GM18858 (cell line): ENCODE measurements at regions not wholly inside any gene's neighbourhood (a gene's known extent, or its start where the extent isn't known, plus 50 kb on each side); places are given as distances from the start of the nearest gene placed in this dataset.

Experiments used
- ATAC-seq: cut with Tn5 transposase; IDR thresholded peaks from one replicate; pipeline ENCODE4 v1.9.1; 2021; ENCODE audit not compliant: unreplicated experiment

- ATAC-seq: no peak
Measured at GRCh38 chr3:159216311-159216710, 414.5 kb downstream of the MFSD1 start.

DNA sequence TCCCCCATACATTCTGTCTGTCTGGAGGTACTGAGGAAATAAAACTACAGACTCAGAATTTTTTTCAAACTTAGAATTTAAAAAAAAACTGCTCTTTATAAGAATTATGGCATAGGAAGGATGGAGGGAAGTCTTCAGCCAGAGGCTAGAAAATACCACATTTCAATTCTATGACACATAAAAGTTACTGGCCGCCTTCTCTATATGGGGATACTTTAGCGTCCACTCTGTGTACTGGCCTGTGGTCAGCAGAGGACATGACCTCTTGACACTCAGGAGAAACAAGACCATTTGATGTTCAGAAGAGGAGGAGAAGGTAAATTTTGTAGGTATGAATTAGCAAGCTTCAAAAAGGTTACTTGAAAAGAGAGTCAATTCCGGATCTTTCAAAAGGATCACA lies 417.4 kb downstream of the MFSD1 start:
- no peak for ATAC-seq

DNA sequence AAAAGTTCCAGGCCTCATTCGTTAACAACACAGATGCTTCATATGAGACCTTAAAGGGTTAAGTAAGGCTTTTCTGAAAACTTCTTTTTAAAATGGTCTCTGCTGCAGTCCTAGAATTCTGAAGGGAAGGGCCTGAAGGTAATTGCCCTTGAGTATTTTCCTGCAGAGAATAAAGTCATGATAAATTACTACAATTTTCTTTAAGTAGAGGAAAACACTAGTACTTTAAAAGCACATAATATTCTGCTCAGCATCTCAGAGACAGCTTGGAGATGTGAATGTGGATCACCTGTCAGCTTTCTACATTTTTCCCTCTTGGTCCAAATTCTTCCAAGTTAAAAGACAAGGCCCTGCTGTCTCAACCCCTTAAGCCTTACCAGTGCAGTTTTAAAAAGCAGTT lies 419.5 kb downstream of the MFSD1 start:
- ATAC-seq: no peak

DNA sequence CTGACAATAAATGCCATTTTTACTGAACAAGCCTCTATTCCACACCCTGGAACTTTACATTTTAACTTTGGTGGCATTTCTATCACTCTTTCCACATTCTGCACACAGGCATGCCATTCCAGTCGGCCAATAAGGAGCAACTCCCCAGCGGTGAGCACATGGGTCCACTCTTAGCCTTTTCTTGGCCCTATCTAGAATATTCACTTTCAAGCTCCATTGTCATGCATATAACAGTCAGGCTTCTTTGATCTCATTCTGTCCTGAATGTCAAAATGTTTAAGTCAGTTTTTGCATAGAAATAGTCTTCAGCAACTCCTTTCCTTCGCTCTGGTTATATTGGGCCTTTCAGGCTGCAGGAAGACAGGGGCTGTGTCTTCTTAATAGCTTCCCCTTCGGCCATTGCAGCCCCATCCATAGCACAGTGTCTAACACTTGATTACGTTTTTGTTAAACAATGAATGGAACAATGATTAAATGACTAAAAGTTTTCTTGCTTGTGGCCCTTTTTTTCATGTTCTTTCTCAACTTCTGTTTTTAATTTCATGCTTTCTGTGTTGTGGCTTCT lies 427.3 kb downstream of the MFSD1 start:
- no peak for ATAC-seq

GRCh38 chr3:159232966-159233365 lies 431.1 kb downstream of the MFSD1 start:
- ATAC-seq: no peak

DNA sequence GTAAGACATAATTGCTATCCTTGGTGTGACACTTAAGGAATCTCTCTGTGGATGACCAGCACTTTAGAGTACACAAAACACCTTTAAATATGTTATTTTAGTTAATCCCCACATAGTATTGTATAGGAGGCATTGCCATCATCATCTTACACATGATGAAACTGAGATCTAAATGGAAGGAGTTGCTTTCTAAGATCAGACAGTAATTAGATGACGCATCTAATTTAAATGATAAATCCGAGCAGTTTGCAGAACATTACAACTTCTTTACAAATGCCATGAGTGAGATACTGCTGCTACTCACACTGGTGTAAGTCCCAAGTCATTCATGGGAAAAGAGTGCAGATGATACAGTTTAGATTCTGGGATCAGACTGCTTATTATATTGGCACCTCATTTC lies 431.9 kb downstream of the MFSD1 start:
- no peak for ATAC-seq

- ATAC-seq: no peak
Measured at GRCh38 chr3:159234306-159234705, 432.5 kb downstream of the MFSD1 start.

- ATAC-seq: no peak
Measured at GRCh38 chr3:159236321-159236720, 434.5 kb downstream of the MFSD1 start.

DNA sequence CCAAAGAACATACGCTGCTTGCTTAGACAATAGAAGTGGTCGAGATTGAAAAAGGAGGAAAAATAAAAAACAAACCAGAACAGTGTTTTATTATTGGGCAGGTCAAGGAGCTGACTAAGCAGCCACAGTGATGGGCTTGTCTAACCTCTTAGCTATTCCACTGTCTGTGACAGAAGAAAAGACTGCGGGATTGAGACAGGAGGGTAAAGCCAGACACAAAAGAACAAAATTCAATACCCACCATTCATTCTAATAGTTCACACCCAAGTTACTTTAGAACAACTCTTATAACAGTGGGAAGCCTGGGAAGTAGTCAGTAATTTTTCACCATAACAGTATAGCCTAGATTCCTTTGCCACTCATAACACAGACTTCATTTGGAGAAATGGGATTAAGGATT lies 435.4 kb downstream of the MFSD1 start:
- ATAC-seq: no peak

DNA sequence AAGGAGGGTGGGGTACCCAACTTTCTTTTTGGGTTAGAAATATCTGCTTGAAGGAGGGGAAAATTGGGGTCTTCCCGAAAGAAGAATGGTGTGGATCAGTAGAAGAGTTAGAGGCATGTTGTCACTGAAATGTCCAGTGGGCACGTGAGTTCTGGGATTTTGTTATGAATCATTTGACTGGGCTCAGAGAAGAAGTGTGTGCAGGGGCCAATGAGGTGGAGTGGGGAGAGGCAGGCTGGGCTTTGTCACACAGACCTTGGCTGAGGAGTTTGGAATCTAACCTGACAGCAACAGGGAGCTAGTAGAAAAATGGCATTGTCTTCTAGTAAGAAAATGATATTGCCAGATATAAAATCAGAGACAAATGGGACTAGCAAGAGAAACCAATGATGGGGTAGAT lies 436.8 kb downstream of the MFSD1 start:
- ATAC-seq: no peak

DNA sequence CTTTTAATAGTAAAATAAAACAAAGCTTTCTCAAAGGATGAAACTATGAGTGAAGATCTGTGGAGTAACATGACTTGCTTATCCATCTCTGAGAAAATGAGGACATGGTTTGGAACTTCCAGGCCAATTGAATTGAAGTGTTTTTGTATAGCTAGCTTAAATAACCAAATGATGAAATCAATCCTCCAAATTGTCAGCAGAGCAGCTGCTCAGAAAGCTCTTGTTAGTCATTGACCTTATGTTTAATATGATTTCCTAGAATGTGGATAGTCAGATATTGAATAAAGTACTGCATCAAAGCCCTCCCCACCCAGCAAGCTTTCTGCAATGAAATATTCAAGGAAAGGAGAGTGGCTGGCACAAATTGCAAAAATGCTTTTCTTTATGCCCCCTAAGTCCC lies 437.2 kb downstream of the MFSD1 start:
- ATAC-seq: no peak

GRCh38 chr3:159244933-159245332 lies 443.1 kb downstream of the MFSD1 start:
- ATAC-seq: no peak

DNA sequence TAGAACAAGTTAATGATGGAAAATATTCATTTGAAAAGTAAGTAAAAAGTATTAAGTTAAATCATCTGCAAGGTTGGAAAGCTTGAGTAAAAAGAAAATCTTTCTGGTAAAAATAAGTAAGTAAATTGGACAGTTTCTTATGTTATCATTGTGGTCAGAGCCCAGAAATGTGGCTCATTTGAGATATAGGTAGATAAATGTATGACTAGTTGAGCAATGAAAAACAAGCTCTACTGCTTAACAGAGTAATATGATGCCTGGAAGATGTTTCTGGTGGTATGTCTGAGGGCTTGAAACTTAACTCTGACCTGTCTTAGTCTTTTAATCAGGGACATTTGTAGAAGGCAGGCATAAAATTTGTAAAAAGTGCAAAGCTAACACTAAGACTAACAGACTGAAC lies 444.0 kb downstream of the MFSD1 start:
- ATAC-seq: no peak

DNA sequence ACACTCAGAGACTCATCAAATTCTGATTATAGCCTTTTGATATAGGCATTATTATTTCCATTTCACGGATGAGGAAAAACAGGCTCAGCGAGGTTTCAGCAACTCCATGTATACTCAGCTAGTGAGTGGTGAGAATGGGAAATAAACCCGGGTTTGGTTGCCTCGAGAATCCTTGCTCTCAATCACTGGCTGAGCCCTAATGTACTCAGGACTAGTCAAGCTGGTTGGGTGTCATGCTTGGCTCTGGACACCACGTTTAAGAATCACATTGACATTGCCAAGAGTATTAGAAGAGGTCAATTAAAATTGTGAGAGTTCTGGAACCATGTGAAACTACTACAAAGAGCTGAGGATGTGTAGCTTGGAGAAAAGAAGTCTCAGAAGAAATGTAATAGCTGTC lies 444.5 kb downstream of the MFSD1 start:
- ATAC-seq: no peak

GRCh38 chr3:159249472-159250174 lies 447.8 kb downstream of the MFSD1 start:
- no peak for ATAC-seq

DNA sequence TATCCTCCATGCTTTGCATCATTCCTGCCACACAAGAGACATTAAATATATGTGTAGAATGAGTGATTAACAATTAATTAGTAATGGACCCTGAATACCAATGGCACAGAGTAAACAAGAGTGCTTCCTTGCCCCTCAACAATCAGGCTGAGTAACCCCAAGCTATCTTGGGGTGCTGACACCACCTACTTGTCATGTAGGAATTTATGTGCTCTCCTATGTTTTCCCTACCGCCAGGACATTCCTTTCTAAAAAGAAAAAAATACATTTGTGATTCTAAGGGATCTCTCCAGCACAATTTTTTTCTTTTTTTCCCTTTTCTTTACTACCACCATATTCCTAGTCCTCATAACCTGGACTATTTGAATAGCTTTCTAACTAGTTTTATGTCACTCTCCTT lies 449.1 kb downstream of the MFSD1 start:
- ATAC-seq: no peak

GRCh38 chr3:159252274-159252673 lies 450.4 kb downstream of the MFSD1 start:
- ATAC-seq: no peak

GRCh38 chr3:159252772-159253384 lies 451.0 kb downstream of the MFSD1 start:
- no peak for ATAC-seq

GRCh38 chr3:159253860-159254259 lies 452.0 kb downstream of the MFSD1 start:
- ATAC-seq: no peak

DNA sequence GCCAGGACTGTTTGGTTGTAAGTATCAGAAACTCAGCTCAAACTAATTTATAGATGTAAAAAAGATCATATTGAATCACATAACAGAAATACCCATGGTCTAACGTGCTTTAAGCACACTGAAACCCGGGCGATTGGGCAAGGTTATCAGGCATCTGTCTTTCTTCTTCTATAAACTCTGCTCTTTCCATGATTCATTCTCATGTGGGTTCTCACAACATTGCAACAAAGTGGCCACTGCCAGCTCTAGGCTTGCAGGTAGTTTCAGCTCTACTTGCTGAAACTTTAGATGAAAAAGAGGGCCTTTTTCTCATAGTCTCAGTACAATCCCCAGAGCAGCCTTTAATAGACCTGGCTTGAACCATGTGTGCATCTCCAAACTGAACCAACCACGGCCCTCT lies 456.1 kb downstream of the MFSD1 start:
- no peak for ATAC-seq

DNA sequence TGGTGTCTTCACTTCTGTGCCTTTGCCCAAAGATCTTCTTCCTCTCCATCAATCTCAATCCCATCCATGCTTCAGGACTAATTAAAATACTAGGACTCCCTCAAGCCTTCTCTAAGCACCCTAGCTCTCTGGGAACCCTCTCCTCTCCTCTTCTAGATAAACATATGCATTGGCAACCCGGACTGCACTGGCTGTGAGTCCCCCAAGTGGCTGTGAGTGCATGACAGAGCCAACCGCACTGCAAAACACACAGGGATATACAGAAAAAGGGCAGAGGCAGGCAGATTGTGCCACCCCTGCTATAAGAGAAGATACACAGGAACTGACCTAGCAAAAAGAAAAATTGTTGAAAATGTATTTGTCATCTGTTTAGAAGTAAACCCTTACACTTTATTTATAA lies 457.1 kb downstream of the MFSD1 start:
- ATAC-seq: no peak

DNA sequence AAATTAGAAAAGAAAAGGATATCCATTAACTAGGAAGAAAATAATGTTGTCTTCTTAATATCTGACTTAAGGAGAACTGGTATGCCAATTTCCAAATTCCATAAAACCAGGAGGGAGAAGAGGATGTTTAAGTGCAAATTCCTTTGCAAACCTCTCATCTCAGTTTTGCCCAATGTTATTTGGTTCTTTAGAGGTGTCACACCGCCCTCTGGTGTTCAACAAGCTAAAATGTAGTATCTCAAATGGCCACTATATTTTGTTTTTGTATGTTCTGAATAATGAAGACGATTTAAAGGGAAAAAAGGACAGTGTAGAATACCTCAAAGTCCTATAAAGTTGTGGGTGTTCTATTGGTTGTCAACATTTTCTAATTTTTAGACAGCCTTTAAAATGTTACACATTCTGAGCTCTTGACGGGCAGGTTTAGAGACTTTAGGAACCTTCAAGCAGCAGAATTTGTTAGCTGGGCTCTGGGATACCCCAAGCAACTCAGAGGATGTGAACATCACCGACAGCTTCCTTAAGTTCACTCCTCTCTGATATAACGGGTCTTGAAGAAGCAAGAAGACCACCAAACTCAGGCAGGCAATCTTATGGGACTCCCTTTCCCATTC lies 458.3 kb downstream of the MFSD1 start:
- ATAC-seq: peak; percentile 56
